ENCODE measurements at regions not wholly inside any gene's neighbourhood (a gene's known extent, or its start where the extent isn't known, plus 50 kb on each side); places are given as distances from the start of the nearest gene placed in this dataset.

- H3K27me3 ChIP-seq (ENCODE audit: insufficient read depth), result no peaks in the 10 kb centered on the region
- no peaks in the 10 kb centered on the region for H3K9me2 ChIP-seq
- H3K4me3 ChIP-seq (ENCODE audit: low read depth in 2 of 2, low read length in 1 of 2), result no peak overlapping the region
- no peaks in the 10 kb centered on the region for H3K4me1 ChIP-seq (ENCODE audit: control insufficient read depth in 1 of 2, insufficient read depth in 2 of 2, low read depth in 1 of 2, low read length in 1 of 2)
- H3K79me2 ChIP-seq (ENCODE audit: insufficient read depth), result no peaks in the 10 kb centered on the region
- DNase-seq, result no peak
- no peaks in the 10 kb centered on the region for H3F3A ChIP-seq (replicated peaks; ENCODE audit: insufficient read depth)
- CTCF ChIA-PET, result interaction anchor here (1.0 kb wide), 1 partner anchor 17 kb away, joined by 3 read pairs; no protein-coding TSS in a partner anchor
- no peaks in the 10 kb centered on the region for H3K9me3 ChIP-seq
- no peaks in the 10 kb centered on the region for H4K20me1 ChIP-seq (ENCODE audit: insufficient read depth)
- H3K4me2 ChIP-seq, result no peak overlapping the region
- H2AFZ ChIP-seq (ENCODE audit: low read depth), result no peak overlapping the region
- H3K36me3 ChIP-seq (replicated peaks in 1 of 2; ENCODE audit: control insufficient read depth in 1 of 2, insufficient read depth in 2 of 2, low read length in 1 of 2), result no peaks in the 10 kb centered on the region
- TF ChIP-seq CTCF (IDR thresholded peaks at IDR 0.05), result no peak
- TF ChIP-seq MEF2A (IDR thresholded peaks at IDR 0.05; ENCODE audit: borderline replicate concordance, low read depth), result no peak
- no peak for TF ChIP-seq ZBTB33 (IDR thresholded peaks at IDR 0.05; ENCODE audit: borderline replicate concordance, low read depth)
- TF ChIP-seq USF1 (IDR thresholded peaks at IDR 0.05; ENCODE audit: borderline replicate concordance, low read depth), result no peak
- no peak for TF ChIP-seq RFX5 (IDR thresholded peaks at IDR 0.05; ENCODE audit: low read length)
- no peak for TF ChIP-seq GABPA (IDR thresholded peaks at IDR 0.05; ENCODE audit: low read depth)
- TF ChIP-seq RCOR1 (IDR thresholded peaks at IDR 0.05; ENCODE audit: low read length), result no peak
- no peak for TF ChIP-seq TEAD4 (IDR thresholded peaks at IDR 0.05; ENCODE audit: borderline replicate concordance, insufficient read depth)
- H3K27ac ChIP-seq (ENCODE audit: low read depth in 2 of 2, low read length in 1 of 2), result no peak overlapping the region
- no peak overlapping the region for H3K9ac ChIP-seq
- 33% methylated on average over 1 of the region's 1 CpG for WGBS (ENCODE audit: low lambda C conversion rate)
- POLR2A ChIA-PET, result no interaction called here
Measured at GRCh38 chr3:22620498-22620897, 582.6 kb upstream of the UBE2E2 start.

- no peak overlapping the region for H3K4me2 ChIP-seq
- no peak overlapping the region for H2AFZ ChIP-seq (ENCODE audit: low read depth)
- H4K20me1 ChIP-seq (ENCODE audit: insufficient read depth), result no peaks in the 10 kb centered on the region
- TF ChIP-seq SIN3A (IDR thresholded peaks at IDR 0.05; ENCODE audit: borderline replicate concordance, low read depth, low read length) (no peak), RCOR1 (IDR thresholded peaks at IDR 0.05; ENCODE audit: low read length) (no peak), RAD21 (IDR thresholded peaks at IDR 0.05; ENCODE audit: low read length) (no peak), USF1 (IDR thresholded peaks at IDR 0.05; ENCODE audit: borderline replicate concordance, low read depth) (no peak), TAF1 (IDR thresholded peaks at IDR 0.05; ENCODE audit: borderline replicate concordance, low read depth, low read length) (no peak), TCF12 (IDR thresholded peaks at IDR 0.05) (no peak), NFIC (IDR thresholded peaks at IDR 0.05; ENCODE audit: borderline replicate concordance) (no peak)
- no peaks in the 10 kb centered on the region for H3K36me3 ChIP-seq (replicated peaks in 1 of 2; ENCODE audit: control insufficient read depth in 1 of 2, insufficient read depth in 2 of 2, low read length in 1 of 2)
- H3K4me3 ChIP-seq (ENCODE audit: low read depth in 2 of 2, low read length in 1 of 2), result no peak overlapping the region
- H3K27ac ChIP-seq (ENCODE audit: low read depth in 2 of 2, low read length in 1 of 2), result no peak overlapping the region
- H3K27me3 ChIP-seq (ENCODE audit: insufficient read depth), result no peaks in the 10 kb centered on the region
- no peaks in the 10 kb centered on the region for H3K9me3 ChIP-seq
- POLR2A ChIA-PET, result no interaction called here
- WGBS (ENCODE audit: low lambda C conversion rate), result 45% methylated on average over 4 of the region's 4 CpGs
- no peaks in the 10 kb centered on the region for H3K79me2 ChIP-seq (ENCODE audit: insufficient read depth)
- no peaks in the 10 kb centered on the region for H3F3A ChIP-seq (replicated peaks; ENCODE audit: insufficient read depth)
- no peaks in the 10 kb centered on the region for H3K4me1 ChIP-seq (ENCODE audit: control insufficient read depth in 1 of 2, insufficient read depth in 2 of 2, low read depth in 1 of 2, low read length in 1 of 2)
- no peak for DNase-seq
- CTCF ChIA-PET, result no interaction called here
- H3K9ac ChIP-seq, result no peak overlapping the region
- H3K9me2 ChIP-seq, result no peaks in the 10 kb centered on the region
Measured at GRCh38 chr3:22621205-22621809, 581.8 kb upstream of the UBE2E2 start.

Data from SK-N-SH (cell line).